ENCODE measurements at regions not wholly inside any gene's neighbourhood (a gene's known extent, or its start where the extent isn't known, plus 50 kb on each side); places are given as distances from the start of the nearest gene placed in this dataset.
"Not testable (repeated sequence)": the region's sequence is repeated elsewhere in the genome, so short reads cannot be mapped to it uniquely, and the experiment has no call there.

GRCh38 chr10:21135023-21135931 lies 238.2 kb upstream of the NEBL start:
- no peak for DNase-seq (ENCODE audit: low spot score)

DNA sequence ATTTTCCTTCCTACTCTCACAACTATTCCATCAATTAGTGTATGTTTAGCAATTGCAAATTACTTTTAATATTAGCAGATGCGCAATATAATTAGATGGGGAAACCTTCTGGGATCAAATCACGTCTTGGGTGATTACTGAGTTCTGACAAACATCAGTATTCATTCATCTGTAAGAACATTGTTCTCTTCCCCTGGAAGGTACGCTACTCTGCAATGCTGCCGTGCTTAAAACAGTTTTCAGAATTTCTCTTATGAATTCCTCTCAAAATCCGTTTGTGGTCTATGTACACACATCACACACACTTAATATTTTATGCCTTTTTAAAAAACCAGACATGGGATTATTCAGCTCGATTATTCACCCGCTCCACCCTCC lies 237.5 kb upstream of the NEBL start:
- DNase-seq (ENCODE audit: low spot score): no peak

DNA sequence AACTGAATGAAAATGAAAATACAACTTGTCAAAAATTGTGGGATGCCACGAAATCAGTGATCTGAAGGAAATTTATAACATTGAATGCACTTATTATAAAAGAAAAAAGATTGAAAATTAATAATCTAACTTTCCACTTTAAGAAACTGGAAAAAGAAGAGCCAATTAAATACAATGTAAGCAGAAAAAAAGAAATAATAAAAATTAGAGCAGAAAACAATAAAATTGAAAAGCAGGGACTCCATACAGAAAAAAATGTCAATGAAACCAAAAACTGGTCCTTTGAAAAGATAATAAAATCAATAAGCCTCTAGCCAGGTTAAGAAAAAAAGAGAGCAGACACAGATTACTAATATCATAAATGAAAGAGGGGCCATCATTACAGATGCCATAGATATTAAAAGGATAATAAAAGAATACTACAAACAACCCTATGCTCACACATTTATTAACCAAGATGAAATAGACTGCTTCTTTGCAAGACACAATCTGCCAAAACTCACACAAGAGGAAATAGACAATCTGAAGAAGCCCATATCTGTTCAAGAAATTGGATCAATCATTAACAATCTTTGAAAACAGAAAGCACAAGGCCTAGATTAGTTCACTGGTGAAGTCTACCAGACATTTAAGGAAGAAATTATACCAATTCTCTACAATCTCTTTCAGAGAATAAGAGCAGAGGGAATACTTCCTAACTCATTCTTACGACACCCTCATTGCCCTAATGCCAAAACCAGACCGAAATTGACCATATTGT lies 233.8 kb upstream of the NEBL start:
- DNase-seq (ENCODE audit: low spot score): no peak

DNA sequence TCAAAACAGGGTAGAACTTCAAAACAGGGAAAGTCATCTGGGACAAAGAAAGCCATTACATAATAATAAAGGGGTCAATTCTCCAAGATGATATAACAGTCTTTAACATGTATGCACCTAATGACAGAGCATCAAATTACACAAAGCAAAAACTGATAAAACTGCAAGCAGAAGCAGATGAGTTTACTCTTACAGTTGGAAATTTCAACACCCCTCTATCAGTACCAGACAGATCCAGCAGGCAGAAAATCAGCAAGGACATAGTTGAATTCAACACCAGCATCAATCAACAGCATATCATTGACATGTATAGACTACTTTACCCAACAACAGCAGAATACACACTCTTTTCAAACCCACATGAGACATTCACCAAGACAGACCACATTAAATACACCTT lies 233.0 kb upstream of the NEBL start:
- no peak for DNase-seq (ENCODE audit: low spot score)

GRCh38 chr10:21125471-21126228 lies 228.5 kb upstream of the NEBL start:
- DNase-seq (ENCODE audit: low spot score): no peak

DNA sequence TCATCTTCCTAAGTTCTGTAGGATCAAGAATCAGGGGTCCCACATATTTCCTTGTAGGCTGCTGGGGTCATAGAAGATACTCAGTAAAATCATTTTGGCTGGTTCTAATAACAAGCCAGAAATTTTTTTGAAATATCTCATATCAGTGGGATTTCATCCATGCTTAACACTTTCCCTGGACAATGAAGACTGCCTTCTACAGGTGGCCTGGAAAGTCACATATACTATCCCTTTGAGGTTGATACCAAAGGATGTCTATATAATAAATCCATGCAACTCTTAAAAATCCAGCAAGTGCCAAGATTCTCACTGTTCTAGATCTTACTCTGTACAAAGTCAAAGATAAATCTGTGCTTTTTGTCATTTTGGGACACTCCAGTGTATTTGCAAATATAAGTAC lies 225.8 kb upstream of the NEBL start:
- no peak for DNase-seq (ENCODE audit: low spot score)

DNA sequence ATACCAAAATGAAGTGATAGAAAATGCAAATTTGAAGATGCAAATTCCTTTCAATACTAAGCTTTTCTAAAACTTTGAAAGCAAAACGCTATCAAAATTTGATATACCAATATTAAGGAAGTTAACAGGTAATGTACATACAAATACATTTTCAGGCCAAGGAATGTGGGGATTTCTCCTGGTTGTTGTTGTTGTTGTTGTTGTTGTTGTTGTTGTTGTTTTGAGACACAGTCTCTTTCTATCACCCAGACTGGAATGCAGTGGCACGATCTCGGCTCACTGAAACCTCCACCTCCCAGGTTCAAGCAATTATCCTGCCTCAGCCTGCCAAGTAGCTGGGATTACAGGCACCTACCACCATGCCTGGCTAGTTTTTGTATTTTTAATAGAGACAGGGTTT lies 224.7 kb upstream of the NEBL start:
- DNase-seq (ENCODE audit: low spot score): not testable (repeated sequence)

DNA sequence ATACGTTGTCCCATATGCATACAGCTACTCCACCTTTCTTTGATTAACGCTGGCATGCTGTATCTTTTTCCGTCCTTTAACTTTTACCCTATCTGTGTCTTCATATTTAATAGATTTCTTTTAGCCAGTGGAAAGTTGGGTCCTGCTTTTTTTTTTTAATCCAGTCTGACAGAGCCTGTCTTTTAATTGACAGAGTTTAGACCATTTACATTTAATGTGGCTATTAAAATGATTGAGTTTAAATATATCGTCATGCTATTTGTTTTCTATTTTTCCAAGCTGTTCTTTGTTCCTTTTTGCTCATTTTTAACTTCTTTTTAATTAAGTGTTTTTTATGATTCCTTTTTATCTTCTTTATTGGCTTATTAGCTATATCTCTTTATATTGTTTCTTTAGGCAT lies 217.6 kb upstream of the NEBL start:
- DNase-seq (ENCODE audit: low spot score): no peak

- no peak for DNase-seq (ENCODE audit: low spot score)
Observed at GRCh38 chr10:21110358-21110757, 213.2 kb upstream of the NEBL start.

DNA sequence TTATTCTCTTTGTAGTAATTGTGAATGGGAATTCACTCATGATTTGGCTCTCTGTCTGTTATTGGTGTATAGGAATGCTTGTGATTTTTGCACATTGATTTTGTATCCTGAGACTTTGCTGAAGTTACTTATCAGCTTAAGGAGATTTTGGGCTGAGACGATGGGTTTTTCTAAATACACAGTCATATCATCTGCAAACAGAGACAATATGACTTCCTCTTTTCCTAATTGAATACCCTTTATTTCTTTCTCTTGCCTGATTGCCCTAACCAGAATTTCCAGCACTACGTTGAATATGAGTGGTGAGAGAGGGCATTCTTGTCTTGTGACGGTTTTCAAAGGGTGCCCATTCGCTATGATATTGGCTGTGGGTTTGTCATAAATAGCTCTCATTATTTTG lies 209.8 kb upstream of the NEBL start:
- DNase-seq (ENCODE audit: low spot score): not testable (repeated sequence)

- DNase-seq (ENCODE audit: low spot score): not testable (repeated sequence)
Observed at GRCh38 chr10:21105331-21105730, 208.2 kb upstream of the NEBL start.

DNA sequence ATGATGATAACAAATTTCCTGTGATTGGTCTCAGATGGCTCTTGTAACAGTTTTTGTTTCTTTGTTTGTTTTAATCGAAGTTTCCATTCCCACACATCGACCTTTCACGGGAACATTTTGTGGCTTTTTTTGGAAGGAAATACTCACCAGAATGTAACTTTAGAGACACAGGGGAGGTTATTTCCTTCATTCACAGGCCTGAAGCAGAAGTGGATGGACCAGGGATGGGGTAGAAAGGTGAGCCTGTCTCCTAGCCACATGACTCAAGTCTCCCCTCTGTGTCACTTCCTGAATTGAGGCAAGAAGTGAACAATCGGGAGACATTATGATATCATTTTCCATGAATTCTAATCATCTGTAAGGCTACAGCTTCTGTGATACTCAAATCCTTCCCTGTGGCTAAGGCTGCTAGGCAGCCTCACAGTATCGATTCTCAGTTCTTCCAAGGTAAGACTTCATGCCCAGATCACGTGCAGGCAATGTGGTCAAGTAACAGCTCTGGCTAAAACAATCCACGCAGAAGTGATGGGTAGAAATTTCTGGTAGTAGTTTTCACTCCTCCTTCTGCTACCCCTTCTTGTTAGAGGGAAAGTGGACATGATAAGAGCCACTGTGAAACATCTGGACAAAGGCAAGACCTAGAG lies 203.9 kb upstream of the NEBL start:
- peak; percentile 19 for DNase-seq (ENCODE audit: low spot score)

DNA sequence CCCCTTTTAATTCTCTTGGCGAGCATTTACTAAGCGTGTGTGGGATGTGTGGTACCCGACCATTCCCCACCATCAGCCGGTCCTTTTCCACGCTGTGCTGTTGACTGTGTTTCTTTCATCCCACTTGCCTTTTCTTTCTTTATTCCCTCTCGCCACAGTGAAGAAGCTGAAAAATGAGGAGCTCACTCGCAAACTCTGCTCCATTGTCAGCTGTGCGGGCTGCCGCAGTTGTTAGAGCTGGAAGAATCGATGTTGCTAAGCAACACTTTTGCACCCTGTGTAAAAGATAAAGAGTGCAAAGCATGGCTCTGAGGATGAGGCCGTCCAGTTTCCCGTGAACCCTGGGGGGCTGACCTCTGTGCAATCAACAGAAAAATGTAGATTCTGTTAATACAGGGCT lies 203.1 kb upstream of the NEBL start:
- no peak for DNase-seq (ENCODE audit: low spot score)

DNA sequence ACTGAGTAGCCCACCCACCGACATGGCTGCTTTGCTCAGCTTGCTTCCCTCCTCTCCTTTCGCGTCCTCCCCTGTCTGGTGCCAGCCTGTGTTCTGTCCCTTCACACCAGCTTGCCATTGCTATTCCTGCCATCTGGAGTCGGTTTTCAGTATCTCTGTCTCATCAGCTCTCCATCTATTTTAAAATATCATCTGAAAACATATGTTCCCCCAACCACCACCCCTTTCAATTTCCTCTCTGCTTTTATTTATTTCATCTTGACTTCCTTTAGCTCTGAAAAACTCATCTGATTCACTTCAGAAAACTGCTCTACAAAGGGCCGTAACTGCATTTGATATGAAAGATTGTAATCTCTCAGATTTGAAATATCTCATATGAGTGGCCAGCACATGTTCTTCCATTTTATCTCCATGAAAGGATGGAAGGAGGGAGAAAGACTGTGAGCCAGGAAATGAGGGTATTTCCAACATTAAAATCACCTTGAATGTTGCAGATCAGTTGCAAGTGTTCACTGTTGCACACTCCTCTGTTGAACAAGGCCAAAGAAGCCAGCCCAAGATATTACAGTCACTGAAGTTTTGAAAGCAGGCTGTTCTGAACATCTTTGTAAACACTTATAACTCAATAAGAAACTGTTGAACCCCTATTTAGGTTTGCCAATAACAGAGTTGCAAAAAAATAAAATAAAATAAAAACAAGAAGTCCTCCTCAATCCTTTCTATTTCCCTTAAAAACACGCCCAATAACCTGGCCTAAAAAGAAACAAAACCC lies 202.4 kb upstream of the NEBL start:
- no peak for DNase-seq (ENCODE audit: low spot score)

GRCh38 chr10:21097926-21098355 lies 200.8 kb upstream of the NEBL start:
- no peak for DNase-seq (ENCODE audit: low spot score)

DNA sequence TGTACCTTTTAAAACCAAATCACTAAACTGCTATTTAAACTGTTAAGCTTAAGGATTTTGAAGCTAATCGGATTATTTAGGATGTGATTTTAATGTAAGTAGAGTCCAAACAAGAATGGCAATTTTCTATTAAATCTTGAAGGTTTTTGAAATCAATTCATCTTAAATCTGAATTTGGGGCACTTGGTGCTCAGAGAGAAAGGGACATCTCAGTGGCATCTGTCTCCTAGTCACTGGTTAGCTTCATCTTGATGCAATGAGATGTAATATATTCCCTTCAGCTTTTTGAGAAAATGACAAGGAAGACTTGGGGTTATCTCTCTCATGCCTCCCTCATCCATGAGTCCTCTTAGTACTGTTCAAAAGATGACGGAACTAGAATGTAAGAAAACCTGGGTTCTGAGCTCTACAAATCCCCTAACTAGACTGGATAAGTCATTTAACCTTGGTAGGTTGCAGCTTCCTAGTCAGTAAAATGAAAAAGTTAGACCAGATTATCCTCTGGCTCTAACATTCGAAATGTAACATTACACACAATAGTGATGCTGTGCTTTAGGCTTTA lies 198.5 kb upstream of the NEBL start:
- no peak for DNase-seq (ENCODE audit: low spot score)

DNA sequence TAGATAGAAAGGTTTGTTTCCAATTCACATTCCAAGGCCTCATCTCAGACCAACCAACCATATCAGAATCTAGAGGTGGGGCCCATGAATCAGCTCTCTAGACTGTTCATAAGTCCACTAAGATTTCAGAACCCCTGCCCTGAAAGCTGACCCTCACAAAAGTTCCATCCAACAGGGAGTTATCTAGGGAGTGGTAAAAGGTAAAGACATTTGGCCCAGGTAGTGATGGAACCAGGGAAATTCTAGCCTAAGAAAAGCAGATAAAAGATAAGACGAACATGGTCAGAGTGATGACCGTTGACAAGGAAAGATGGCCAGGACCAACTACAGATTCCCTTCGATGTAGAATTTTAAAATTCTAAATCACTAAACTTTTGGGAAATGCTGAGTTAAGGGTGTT lies 198.0 kb upstream of the NEBL start:
- DNase-seq (ENCODE audit: low spot score): no peak

- DNase-seq (ENCODE audit: low spot score): no peak
Observed at GRCh38 chr10:21092683-21093524, 195.8 kb upstream of the NEBL start.

- DNase-seq (ENCODE audit: low spot score): no peak
Observed at GRCh38 chr10:21090609-21091082, 193.5 kb upstream of the NEBL start.

- no peak for DNase-seq (ENCODE audit: low spot score)
Observed at GRCh38 chr10:21087476-21087875, 190.4 kb upstream of the NEBL start.
